T-cell (primary cell): ENCODE measurements at regions not wholly inside any gene's neighbourhood (a gene's known extent, or its start where the extent isn't known, plus 50 kb on each side); places are given as distances from the start of the nearest gene placed in this dataset.

ENCODE experiments used
- ATAC-seq, 4 experiments: fragments of 200-7000 bp in 3 of 4; fragments of 150-1000 bp in 1 of 4; cut with Tn5 transposase; replicated peaks in 1 of 4; 1 replicate in 3 of 4; 2 replicates in 1 of 4; pipeline ENCODE4 v1.10.0; 2021; ENCODE audit warnings: moderate library complexity in 3 of 4, mild to moderate bottlenecking in 2 of 4, moderate number of reproducible peaks in 1 of 4
- CTCF ChIA-PET, 2 donors: fragments of 300-600 bp; sonication (Branson Sonifier 250); formaldehyde crosslinking; loops; one replicate each; lab custom pipeline; 2022; ENCODE audit warnings: antibody characterized with exemption in 2 of 2; lab: Charles Lee
- POLR2A ChIA-PET, 2 donors: fragments of 300-600 bp; sonication (Branson Sonifier 250); formaldehyde crosslinking; loops; one replicate each; lab custom pipeline; 2022; ENCODE audit warnings: antibody characterized with exemption in 2 of 2; lab: Charles Lee
- DNase-seq, 35 experiments: peaks; one replicate each; pipeline versions ENCODE4 v3.0.0 to v3.0.0-alpha.2; 2013 to 2023
- H3K27ac ChIP-seq: one replicate; pipeline ENCODE4 v1.5.1; 2013; ENCODE audit warnings: low read length
- H3K27me3 ChIP-seq, 2 experiments: replicated peaks in 1 of 2; 1 replicate in 1 of 2; 2 replicates in 1 of 2; pipeline versions ENCODE4 v1.6.1 to v1.7.0; 2013; ENCODE audit warnings: low read length in 1 of 2, mixed read lengths in 1 of 2; ENCODE audit not compliant: control insufficient read depth in 2 of 2, insufficient read depth in 2 of 2; ENCODE audit errors: extremely low read depth in 1 of 2
- H3K36me3 ChIP-seq, 2 donors: 1 replicate in 1 of 2; 2 replicates in 1 of 2; pipeline versions ENCODE4 v1.6.1 to v1.7.0; 2013; ENCODE audit warnings: low read length in 1 of 2; ENCODE audit not compliant: control insufficient read depth in 2 of 2, insufficient read depth in 1 of 2; ENCODE audit errors: extremely low read depth in 1 of 2
- H3K4me1 ChIP-seq, 2 experiments: 1 replicate in 1 of 2; 2 replicates in 1 of 2; pipeline versions ENCODE4 v1.6.1 to v1.7.0; 2013; ENCODE audit warnings: low read length in 2 of 2, mixed read lengths in 1 of 2; ENCODE audit not compliant: insufficient read depth in 2 of 2, control insufficient read depth in 1 of 2; ENCODE audit errors: extremely low read depth in 1 of 2
- H3K4me3 ChIP-seq, 2 donors: 1 replicate in 1 of 2; 2 replicates in 1 of 2; pipeline versions ENCODE4 v1.5.1 to v1.7.0; 2013; ENCODE audit warnings: mild to moderate bottlenecking in 2 of 2, low read length in 1 of 2, moderate library complexity in 1 of 2; ENCODE audit not compliant: control insufficient read depth in 1 of 2; ENCODE audit errors: extremely low read depth in 1 of 2
- H3K9me3 ChIP-seq: 2 replicates; pipeline ENCODE4 v1.7.0; 2013
- H3K27ac Mint-ChIP-seq, 2 donors: one replicate each; pipeline ENCODE4 v1.8.0; 2020 to 2021; ENCODE audit warnings: mild to moderate bottlenecking in 2 of 2, mixed read lengths in 2 of 2
- H3K27me3 Mint-ChIP-seq, 2 donors: one replicate each; pipeline ENCODE4 v1.8.0; 2021 to 2022; ENCODE audit warnings: mixed read lengths in 2 of 2
- H3K36me3 Mint-ChIP-seq: one replicate; pipeline ENCODE4 v1.8.0; 2021; ENCODE audit warnings: mixed read lengths
- H3K4me1 Mint-ChIP-seq, 3 donors: one replicate each; pipeline ENCODE4 v1.8.0; 2020 to 2022; ENCODE audit warnings: mixed read lengths in 3 of 3, mild to moderate bottlenecking in 1 of 3
- H3K4me3 Mint-ChIP-seq, 3 donors: one replicate each; pipeline ENCODE4 v1.8.0; 2020 to 2022; ENCODE audit warnings: mild to moderate bottlenecking in 3 of 3, mixed read lengths in 3 of 3, moderate library complexity in 3 of 3
- H3K9me3 Mint-ChIP-seq, 3 donors: one replicate each; pipeline ENCODE4 v1.8.0; 2020 to 2022; ENCODE audit warnings: mixed read lengths in 3 of 3
- WGBS: methylation state at CpG from one replicate; pipeline ENCODE4 v1.1.5; 2013; ENCODE audit warnings: missing lambda C conversion rate; ENCODE audit not compliant: insufficient coverage; 5-methylcytosine and 5-hydroxymethylcytosine counted together

DNA sequence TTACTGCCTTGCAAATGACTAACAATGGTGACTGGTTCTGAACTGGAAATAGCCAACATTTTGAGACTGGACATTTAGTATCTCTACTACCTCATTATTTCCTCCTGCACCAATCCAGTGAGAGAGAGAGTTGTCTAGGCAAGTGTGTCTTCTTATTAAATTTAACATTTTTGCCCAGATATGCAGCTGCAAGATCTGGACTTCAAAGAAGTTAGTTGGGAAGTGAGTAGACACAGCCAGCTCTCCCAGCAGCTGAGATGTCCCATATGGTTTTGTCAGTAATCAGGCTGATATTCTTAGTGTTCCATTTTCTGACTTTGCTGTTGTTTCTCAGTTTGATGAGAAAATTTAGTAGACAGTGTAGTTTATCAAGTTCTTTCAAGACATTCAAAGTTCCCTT lies 1778.8 kb upstream of the CDH6 start:
- no peaks in the 10 kb centered on the region for H3K27me3 ChIP-seq
- no peaks in the 10 kb centered on the region for H3K4me1 Mint-ChIP-seq
- no peak overlapping the region for H3K27ac ChIP-seq
- no peak overlapping the region for H3K4me3 Mint-ChIP-seq
- H3K36me3 ChIP-seq: no peaks in the 10 kb centered on the region
- ChIA-PET CTCF (no interaction called here), POLR2A (no interaction called here)
- no peaks in the 10 kb centered on the region for H3K27me3 Mint-ChIP-seq
- H3K9me3 Mint-ChIP-seq: peaks cover 7 to 23% (median 7%) of the 10 kb centered on the region in 3 donors
- no peak for ATAC-seq
- no peak overlapping the region for H3K27ac Mint-ChIP-seq
- H3K4me1 ChIP-seq: no peaks in the 10 kb centered on the region
- no peak overlapping the region for H3K4me3 ChIP-seq
- DNase-seq: no peak
- no peaks in the 10 kb centered on the region for H3K36me3 Mint-ChIP-seq
- no peaks in the 10 kb centered on the region for H3K9me3 ChIP-seq

DNA sequence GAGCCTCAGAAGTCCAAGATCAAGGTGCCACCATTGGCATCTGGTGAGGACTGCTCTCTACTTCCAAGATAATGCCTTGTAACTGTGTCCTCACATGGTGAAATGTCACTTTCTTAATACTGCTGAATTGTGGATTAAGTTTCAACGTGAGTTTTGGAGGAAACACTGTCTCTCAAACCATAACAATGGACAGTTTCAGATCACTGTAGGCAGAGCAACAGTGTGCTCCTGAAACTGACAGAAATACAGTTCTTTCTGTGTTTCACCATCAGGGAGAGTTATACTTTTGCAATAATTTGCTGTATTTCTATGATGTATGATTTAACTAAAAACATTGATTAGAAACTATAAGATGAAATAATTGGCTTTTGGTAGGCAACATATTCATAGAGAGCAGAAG lies 1780.5 kb upstream of the CDH6 start:
- no peaks in the 10 kb centered on the region for H3K4me1 Mint-ChIP-seq
- Histone ChIP-seq H3K27ac (no peak overlapping the region), H3K4me1 (no peaks in the 10 kb centered on the region), H3K4me3 (no peak overlapping the region), H3K36me3 (no peaks in the 10 kb centered on the region), H3K9me3 (no peaks in the 10 kb centered on the region), H3K27me3 (no peaks in the 10 kb centered on the region)
- H3K9me3 Mint-ChIP-seq: peaks cover 7 to 27% (median 12%) of the 10 kb centered on the region in 3 donors
- ATAC-seq (no peak), DNase-seq (no peak)
- no CpG with 5 or more reads among the region's 1 CpG for WGBS
- H3K36me3 Mint-ChIP-seq: no peaks in the 10 kb centered on the region
- no peaks in the 10 kb centered on the region for H3K27me3 Mint-ChIP-seq
- H3K4me3 Mint-ChIP-seq: no peak overlapping the region
- CTCF ChIA-PET: no interaction called here
- POLR2A ChIA-PET: no interaction called here
- no peak overlapping the region for H3K27ac Mint-ChIP-seq

DNA sequence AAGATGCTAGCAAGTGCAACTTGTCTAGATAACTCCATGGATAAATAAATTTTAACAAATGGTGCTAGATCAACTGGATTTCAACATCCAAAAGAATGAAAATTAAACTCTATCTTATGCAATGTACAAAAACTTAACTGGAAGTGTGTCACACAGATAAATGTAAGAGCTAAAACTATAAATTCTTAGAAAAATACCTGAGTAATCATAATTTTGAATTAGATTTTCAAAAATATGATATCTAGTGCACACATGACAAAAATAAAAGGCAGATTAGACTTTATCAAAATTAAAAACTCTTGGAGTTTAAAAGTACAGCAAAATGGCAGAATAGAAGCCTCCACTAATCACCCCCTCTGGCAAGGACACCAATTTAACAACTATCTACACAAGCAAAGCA lies 1791.2 kb upstream of the CDH6 start:
- Histone ChIP-seq H3K27me3 (no peaks in the 10 kb centered on the region), H3K36me3 (no peaks in the 10 kb centered on the region), H3K4me3 (no peak overlapping the region), H3K27ac (no peak overlapping the region), H3K4me1 (no peaks in the 10 kb centered on the region), H3K9me3 (peaks cover 4% of the 10 kb centered on the region)
- DNase-seq (no peak), ATAC-seq (no peak)
- Mint-ChIP-seq H3K4me1 (no peaks in the 10 kb centered on the region), H3K27ac (no peak overlapping the region), H3K4me3 (no peak overlapping the region), H3K27me3 (no peaks in the 10 kb centered on the region), H3K36me3 (no peaks in the 10 kb centered on the region), H3K9me3 (peaks cover 29 to 51% (median 40%) of the 10 kb centered on the region in 3 donors)
- CTCF ChIA-PET: no interaction called here
- POLR2A ChIA-PET: no interaction called here

DNA sequence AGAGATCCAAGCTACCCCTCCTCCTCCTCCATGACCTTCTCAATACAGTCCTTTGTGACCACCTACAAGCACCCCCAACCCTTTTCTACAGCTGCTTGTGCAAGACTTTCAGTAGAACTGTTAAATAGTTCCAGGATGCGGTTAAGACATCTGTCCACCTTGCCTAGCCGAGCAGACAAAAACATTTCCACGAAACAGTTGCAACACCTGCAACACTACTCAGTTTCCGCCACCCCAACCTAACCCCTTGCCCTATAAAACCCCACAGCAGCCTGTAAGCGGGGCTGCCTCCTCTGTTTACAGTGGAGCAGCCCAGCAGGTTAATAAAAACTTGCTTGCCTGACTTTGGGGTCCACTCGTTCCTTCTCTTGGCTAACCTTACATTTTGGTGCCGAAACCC lies 1803.5 kb upstream of the CDH6 start:
- H3K36me3 ChIP-seq: no peaks in the 10 kb centered on the region
- Mint-ChIP-seq H3K27me3 (no peaks in the 10 kb centered on the region), H3K4me1 (no peaks in the 10 kb centered on the region), H3K27ac (no peak overlapping the region), H3K4me3 (no peak overlapping the region), H3K36me3 (no peaks in the 10 kb centered on the region), H3K9me3 (peaks cover 18 to 22% (median 18%) of the 10 kb centered on the region in 3 donors)
- no peak overlapping the region for H3K4me3 ChIP-seq
- no peaks in the 10 kb centered on the region for H3K9me3 ChIP-seq
- no peaks in the 10 kb centered on the region for H3K4me1 ChIP-seq
- no peak overlapping the region for H3K27ac ChIP-seq
- DNase-seq: no peak
- POLR2A ChIA-PET: no interaction called here
- ATAC-seq: no peak
- no peaks in the 10 kb centered on the region for H3K27me3 ChIP-seq
- CTCF ChIA-PET: no interaction called here
- WGBS: 88% methylated on average over 7 of the region's 7 CpGs

DNA sequence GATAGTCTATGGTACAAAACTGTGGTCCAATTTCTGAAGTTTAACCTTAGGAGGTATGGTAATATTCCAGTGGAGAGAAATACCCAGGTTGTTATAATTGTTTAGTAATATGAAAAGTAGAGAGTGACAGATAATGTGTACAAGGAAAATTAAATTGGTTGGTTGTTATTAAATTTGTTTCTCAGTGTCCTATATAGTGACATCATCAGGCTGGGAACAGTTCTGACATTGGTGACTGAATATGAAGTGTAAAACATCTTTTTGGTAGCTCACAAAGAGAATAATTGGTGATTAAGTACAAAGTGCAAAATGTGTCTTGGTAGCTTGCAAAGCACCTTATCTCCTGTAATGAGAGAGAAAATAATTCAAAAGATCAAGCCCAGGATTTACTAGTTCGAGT lies 1806.1 kb upstream of the CDH6 start:
- H3K9me3 Mint-ChIP-seq: peaks cover 23 to 30% (median 24%) of the 10 kb centered on the region in 3 donors
- no peaks in the 10 kb centered on the region for H3K27me3 ChIP-seq
- no peak overlapping the region for H3K27ac ChIP-seq
- 83% methylated on average over 1 of the region's 1 CpG for WGBS
- no peaks in the 10 kb centered on the region for H3K27me3 Mint-ChIP-seq
- H3K36me3 Mint-ChIP-seq: no peaks in the 10 kb centered on the region
- H3K4me3 ChIP-seq: no peak overlapping the region
- DNase-seq (no peak), ATAC-seq (no peak)
- H3K4me1 Mint-ChIP-seq: no peaks in the 10 kb centered on the region
- CTCF ChIA-PET: no interaction called here
- H3K9me3 ChIP-seq: no peaks in the 10 kb centered on the region
- H3K4me1 ChIP-seq: no peaks in the 10 kb centered on the region
- H3K27ac Mint-ChIP-seq: no peak overlapping the region
- no peaks in the 10 kb centered on the region for H3K36me3 ChIP-seq
- H3K4me3 Mint-ChIP-seq: no peak overlapping the region
- POLR2A ChIA-PET: no interaction called here

DNA sequence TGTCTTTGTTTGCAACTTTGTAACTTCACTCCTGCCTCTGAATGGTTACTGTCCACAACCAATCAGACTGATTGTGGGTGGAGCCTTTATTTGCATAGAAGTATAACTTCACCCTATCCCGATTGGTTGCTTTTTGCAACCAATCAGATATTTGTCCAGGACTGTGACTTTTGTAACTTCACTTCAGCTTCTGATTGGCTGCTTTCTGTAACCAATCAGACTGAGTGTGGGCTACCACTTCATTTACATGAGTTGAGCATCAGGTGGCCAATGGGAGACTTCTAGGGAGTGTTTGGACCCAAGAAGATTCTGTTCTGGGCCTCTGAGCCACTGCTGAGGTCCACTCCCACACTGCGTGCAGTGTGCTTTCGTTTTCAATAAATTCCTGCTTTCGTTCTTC lies 1810.7 kb upstream of the CDH6 start:
- POLR2A ChIA-PET: interaction anchor here in 1 of 2 donors (0.6 kb wide), 1 partner anchor 1314 kb away, joined by 3 read pairs; no protein-coding TSS in a partner anchor
- H3K4me3 Mint-ChIP-seq: no peak overlapping the region
- ATAC-seq (no peak), DNase-seq (no peak)
- H3K27ac ChIP-seq: no peak overlapping the region
- H3K27me3 Mint-ChIP-seq: no peaks in the 10 kb centered on the region
- H3K27ac Mint-ChIP-seq: no peak overlapping the region
- no peaks in the 10 kb centered on the region for H3K36me3 ChIP-seq
- H3K9me3 ChIP-seq: no peaks in the 10 kb centered on the region
- H3K36me3 Mint-ChIP-seq: no peaks in the 10 kb centered on the region
- CTCF ChIA-PET: no interaction called here
- H3K9me3 Mint-ChIP-seq: peaks cover 15 to 26% (median 23%) of the 10 kb centered on the region in 3 donors
- no peaks in the 10 kb centered on the region for H3K4me1 Mint-ChIP-seq
- no peaks in the 10 kb centered on the region for H3K27me3 ChIP-seq
- H3K4me1 ChIP-seq: no peaks in the 10 kb centered on the region
- 93% methylated on average over 3 of the region's 4 CpGs for WGBS
- H3K4me3 ChIP-seq: no peak overlapping the region

DNA sequence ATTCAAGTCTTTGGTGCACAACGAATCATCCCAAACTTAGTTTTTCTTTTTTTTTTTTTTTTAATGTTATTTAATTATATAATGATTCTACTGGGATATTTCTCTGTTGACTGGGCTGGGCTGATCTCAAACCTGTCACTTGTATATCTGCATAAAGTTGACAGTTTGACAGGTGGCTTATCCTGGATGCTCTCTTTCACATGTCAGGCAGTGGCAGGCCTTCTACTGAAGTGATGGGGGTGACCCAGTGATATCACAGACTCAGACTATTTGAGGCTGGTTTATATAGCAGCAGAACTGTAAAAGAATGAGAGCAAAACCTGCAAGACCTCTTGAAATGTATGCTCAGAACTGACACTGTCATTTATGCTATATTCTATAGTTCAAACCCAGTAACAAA lies 1813.5 kb upstream of the CDH6 start:
- no peaks in the 10 kb centered on the region for H3K27me3 ChIP-seq
- Mint-ChIP-seq H3K9me3 (peaks cover 5 to 23% (median 15%) of the 10 kb centered on the region in 3 donors), H3K27me3 (no peaks in the 10 kb centered on the region), H3K4me3 (no peak overlapping the region), H3K36me3 (no peaks in the 10 kb centered on the region), H3K4me1 (no peaks in the 10 kb centered on the region), H3K27ac (no peak overlapping the region)
- H3K4me3 ChIP-seq: no peak overlapping the region
- no peaks in the 10 kb centered on the region for H3K9me3 ChIP-seq
- H3K4me1 ChIP-seq: no peaks in the 10 kb centered on the region
- ATAC-seq: no peak
- H3K27ac ChIP-seq: no peak overlapping the region
- ChIA-PET POLR2A (no interaction called here), CTCF (no interaction called here)
- DNase-seq: no peak
- no CpG with 5 or more reads among the region's 1 CpG for whole genome bisulfite sequencing
- H3K36me3 ChIP-seq: no peaks in the 10 kb centered on the region
